H1 (cell line): ENCODE measurements at regions not wholly inside any gene's neighbourhood (a gene's known extent, or its start where the extent isn't known, plus 50 kb on each side); places are given as distances from the start of the nearest gene placed in this dataset.

Experiments
- ASH2L ChIP-seq: fragments of 200-600, 300-600 bp; sonication (generic); IDR thresholded peaks from one replicate; pipeline ENCODE4 v1.7.1; 2017; ENCODE audit warnings: low read length
- CREB1 ChIP-seq: IDR thresholded peaks from 2 replicates; pipeline ENCODE4 v1.6.1; 2012; ENCODE audit warnings: inconsistent platforms
- CTCF ChIP-seq, 3 experiments: IDR thresholded peaks; 1 replicate in 2 of 3; 2 replicates in 1 of 3; pipeline versions ENCODE4 v1.5.1 to v1.6.1; 2011; ENCODE audit warnings: low read length in 3 of 3, mild to moderate bottlenecking in 3 of 3, inconsistent platforms in 2 of 3, low read depth in 1 of 3, moderate library complexity in 1 of 3; ENCODE audit not compliant: insufficient read depth in 1 of 3; ENCODE audit errors: control extremely low read depth in 1 of 3
- EP300 ChIP-seq, 2 experiments: IDR thresholded peaks; 1 replicate in 1 of 2; 2 replicates in 1 of 2; pipeline ENCODE4 v1.6.1; 2011 to 2012; ENCODE audit warnings: low read depth in 2 of 2, low read length in 2 of 2, mild to moderate bottlenecking in 2 of 2, borderline replicate concordance in 1 of 2, inconsistent platforms in 1 of 2, moderate library complexity in 1 of 2
- MAX ChIP-seq: IDR thresholded peaks from 2 replicates; pipeline ENCODE4 v1.6.1; 2012; ENCODE audit warnings: inconsistent platforms
- POLR2A ChIP-seq, 2 experiments: IDR thresholded peaks; 1 replicate in 1 of 2; 2 replicates in 1 of 2; pipeline ENCODE4 v1.6.1; 2011; ENCODE audit warnings: low read depth in 2 of 2, low read length in 2 of 2, mild to moderate bottlenecking in 2 of 2; ENCODE audit errors: control extremely low read depth in 1 of 2
- POLR2AphosphoS5 ChIP-seq: IDR thresholded peaks from 2 replicates; pipeline ENCODE4 v1.6.1; 2011; ENCODE audit warnings: low read depth, low read length
- RAD21 ChIP-seq, 2 experiments: IDR thresholded peaks in 1 of 2; conservative IDR thresholded peaks in 1 of 2; 2 replicates each; pipeline ENCODE4 v1.6.1; 2011; ENCODE audit warnings: low read depth in 2 of 2, low read length in 2 of 2, improper control_type of control experiment in 1 of 2, inconsistent platforms in 1 of 2, mild to moderate bottlenecking in 1 of 2, moderate library complexity in 1 of 2
- RBBP5 ChIP-seq: IDR thresholded peaks from 2 replicates; pipeline ENCODE4 v1.7.1; 2012; ENCODE audit warnings: low read depth, mild to moderate bottlenecking, inconsistent platforms, low read length, moderate library complexity, borderline replicate concordance
- SUZ12 ChIP-seq: fragments of 200-600 bp; sonication (generic); IDR thresholded peaks from 2 replicates; pipeline ENCODE4 v1.6.1; 2012; ENCODE audit warnings: mild to moderate bottlenecking, inconsistent platforms, low read length, moderate library complexity, mixed read lengths
- ZNF274 ChIP-seq: IDR thresholded peaks from 2 replicates; pipeline ENCODE4 v1.7.0; 2012; ENCODE audit warnings: low read length, borderline replicate concordance; ENCODE audit errors: extremely low read depth

- TF ChIP-seq RBBP5, result no peak
- no peak for TF ChIP-seq CTCF (IDR thresholded peaks at IDR 0.05; ENCODE audit: control extremely low read depth in 1 of 3, insufficient read depth in 1 of 3, low read depth in 1 of 3, low read length in 3 of 3)
- TF ChIP-seq POLR2AphosphoS5, result no peak
- TF ChIP-seq ASH2L, result no peak
- no peak for TF ChIP-seq ZNF274
- no peak for TF ChIP-seq EP300 (IDR thresholded peaks at IDR 0.05; ENCODE audit: borderline replicate concordance in 1 of 2, low read depth in 2 of 2, low read length in 2 of 2)
- TF ChIP-seq POLR2A (IDR thresholded peaks at IDR 0.05; ENCODE audit: control extremely low read depth in 1 of 2, low read depth in 2 of 2, low read length in 2 of 2), result no peak; a peak in 1 of 3 replicates
- TF ChIP-seq MAX, result 0 out of 2 replicates have a peak, but pooled peaks have one; percentile 19
- no peak for TF ChIP-seq SUZ12
- no peak for TF ChIP-seq RAD21 (IDR thresholded peaks at IDR 0.05 in 1 of 2, conservative IDR thresholded peaks at IDR 0.05 in 1 of 2; ENCODE audit: low read depth in 2 of 2, low read length in 2 of 2)
- no peak for TF ChIP-seq CREB1
Measured at GRCh38 chr15:62850318-62850717, 192.2 kb upstream of the TPM1 start.
